GM12878 (cell line): ENCODE measurements at regions not wholly inside any gene's neighbourhood (a gene's known extent, or its start where the extent isn't known, plus 50 kb on each side); places are given as distances from the start of the nearest gene placed in this dataset.

Source experiments
- ATAC-seq: fragments of 200-7000 bp; cut with Tn5 transposase; 3 replicates; pipeline ENCODE4 v1.9.1; 2020; ENCODE audit warnings: mild to moderate bottlenecking, moderate library complexity
- BruUV-seq: library from RNA; stranded (reverse); fragments of 400-500 nt; replicated peaks from 2 replicates; lab custom pipeline; 2021; lab: Mats Ljungman, UMichigan
- CTCF ChIA-PET: fragments of 300-600 bp; sonication (Branson Sonifier 250); formaldehyde crosslinking; extraction: SDS; loops from one replicate; lab custom pipeline; 2021; ENCODE audit warnings: inconsistent platforms; lab: Yijun Ruan, JAX
- POLR2A ChIA-PET: fragments of 350-600 bp; formaldehyde crosslinking; extraction: SDS; loops from one replicate; lab custom pipeline; 2021; ENCODE audit warnings: inconsistent platforms; lab: Charles Lee
- RAD21 ChIA-PET: fragments of 300-600 bp; sonication (Branson Sonifier 250); formaldehyde crosslinking; loops from one replicate; lab custom pipeline; 2023; ENCODE audit warnings: antibody characterized with exemption; ENCODE audit not compliant: unreplicated experiment; lab: Charles Lee
- SMC1A ChIA-PET: fragments of 300-600 bp; sonication (Branson Sonifier 250); formaldehyde crosslinking; loops from one replicate; lab custom pipeline; 2023; ENCODE audit not compliant: unreplicated experiment, uncharacterized antibody; lab: Charles Lee
- DNase-seq: peaks from one replicate; pipeline ENCODE4 v3.0.0-alpha.2; 2011; ENCODE audit warnings: low read depth, low spot score
- FAIRE-seq: peaks from 3 replicates; lab custom pipeline; 2011; peaks lifted over from hg19 to GRCh38; lab: Jason Lieb, UNC
- H2AFZ ChIP-seq: 2 replicates; pipeline ENCODE4 v1.6.0; 2011; ENCODE audit warnings: low read depth, low read length, control low read depth; ENCODE audit not compliant: control insufficient read depth
- H3K27ac ChIP-seq: 2 replicates; pipeline ENCODE4 v1.5.1; 2011; ENCODE audit warnings: control low read depth; ENCODE audit not compliant: control insufficient read depth, insufficient read depth
- H3K27me3 ChIP-seq, 2 experiments: replicated peaks in 1 of 2; 2 replicates each; pipeline versions ENCODE4 v1.6.0 to v1.6.1; 2011; ENCODE audit warnings: low read length in 1 of 2; ENCODE audit not compliant: control insufficient read depth in 2 of 2, insufficient read depth in 2 of 2
- H3K36me3 ChIP-seq, 2 experiments: 2 replicates each; pipeline ENCODE4 v1.5.1; 2011; ENCODE audit warnings: low read length in 1 of 2; ENCODE audit not compliant: control insufficient read depth in 2 of 2, insufficient read depth in 2 of 2
- H3K4me1 ChIP-seq: 2 replicates; pipeline ENCODE4 v1.6.1; 2011; ENCODE audit warnings: mild to moderate bottlenecking, low read length, moderate library complexity, mixed read lengths; ENCODE audit not compliant: control insufficient read depth, insufficient read depth
- H3K4me2 ChIP-seq: 2 replicates; pipeline ENCODE4 v1.6.0; 2011; ENCODE audit warnings: control low read depth; ENCODE audit not compliant: control insufficient read depth, insufficient read depth
- H3K4me3 ChIP-seq: fragments of 200-600 bp; sonication (generic); 2 replicates; pipeline ENCODE4 v1.5.1; 2016
- H3K79me2 ChIP-seq: 2 replicates; pipeline ENCODE4 v1.6.0; 2011; ENCODE audit warnings: low read length; ENCODE audit not compliant: control insufficient read depth, insufficient read depth
- H3K9ac ChIP-seq: 2 replicates; pipeline ENCODE4 v1.8.0; 2011; ENCODE audit warnings: low read length, control low read depth, mixed read lengths; ENCODE audit not compliant: control insufficient read depth, insufficient read depth
- H3K9me3 ChIP-seq: replicated peaks from 3 replicates; pipeline ENCODE4 v1.5.1; 2011; ENCODE audit warnings: mild to moderate bottlenecking, low read length; ENCODE audit not compliant: control insufficient read depth, insufficient read depth
- H4K20me1 ChIP-seq: 2 replicates; pipeline ENCODE4 v1.6.0; 2011; ENCODE audit not compliant: control insufficient read depth, insufficient read depth
- CREM ChIP-seq: IDR thresholded peaks from 2 replicates; pipeline ENCODE4 v1.6.1; 2014; ENCODE audit warnings: antibody characterized with exemption, low read depth
- EP300 ChIP-seq, 2 experiments: fragments of 150-350 bp in 1 of 2; IDR thresholded peaks; 2 replicates each; pipeline ENCODE4 v1.6.1; 2011 to 2012; ENCODE audit warnings: low read depth in 2 of 2, low read length in 2 of 2, borderline replicate concordance in 1 of 2, improper control_type of control experiment in 1 of 2, inconsistent platforms in 1 of 2; ENCODE audit not compliant: control insufficient read depth in 1 of 2
- FOXM1 ChIP-seq: IDR thresholded peaks from 2 replicates; pipeline ENCODE4 v1.6.1; 2012; ENCODE audit warnings: low read depth, mild to moderate bottlenecking, inconsistent platforms, low read length, moderate library complexity
- KAT2A ChIP-seq: conservative IDR thresholded peaks from 2 replicates; pipeline ENCODE4 v1.6.1; 2011; ENCODE audit warnings: low read depth, low read length; ENCODE audit not compliant: control insufficient read depth
- KDM1A ChIP-seq: fragments of 200-600 bp; sonication (generic); IDR thresholded peaks from 2 replicates; pipeline ENCODE4 v1.6.1; 2016; ENCODE audit warnings: borderline replicate concordance
- LARP7 ChIP-seq: fragments of 450-650 bp; IDR thresholded peaks from 2 replicates; pipeline ENCODE4 v1.6.1; 2017; ENCODE audit warnings: mild to moderate bottlenecking
- NBN ChIP-seq: fragments of 450-650 bp; IDR thresholded peaks from 2 replicates; pipeline ENCODE4 v1.6.1; 2016
- NFIC ChIP-seq: IDR thresholded peaks from 2 replicates; pipeline ENCODE4 v1.6.1; 2012; ENCODE audit warnings: low read depth, mild to moderate bottlenecking, inconsistent platforms, low read length, moderate library complexity
- NFYA ChIP-seq: IDR thresholded peaks from 2 replicates; pipeline ENCODE4 v1.6.1; 2011; ENCODE audit warnings: low read depth, mild to moderate bottlenecking, low read length, improper control_type of control experiment, borderline replicate concordance
- POLR2AphosphoS5 ChIP-seq: IDR thresholded peaks from 2 replicates; pipeline ENCODE4 v1.6.1; 2011; ENCODE audit warnings: mild to moderate bottlenecking, low read length, inconsistent platforms
- RCOR1 ChIP-seq: conservative IDR thresholded peaks from 2 replicates; pipeline ENCODE4 v1.6.1; 2012; ENCODE audit warnings: low read depth, low read length, improper control_type of control experiment
- SREBF2 ChIP-seq: IDR thresholded peaks from 2 replicates; pipeline ENCODE4 v1.6.1; 2012; ENCODE audit warnings: mild to moderate bottlenecking, low read length
- SRF ChIP-seq, 2 experiments: IDR thresholded peaks; 2 replicates each; pipeline ENCODE4 v1.6.1; 2011; ENCODE audit warnings: low read depth in 2 of 2, low read length in 2 of 2, mild to moderate bottlenecking in 1 of 2, moderate library complexity in 1 of 2
- TCF3 ChIP-seq: IDR thresholded peaks from 2 replicates; pipeline ENCODE4 v1.6.1; 2012; ENCODE audit warnings: low read depth, mild to moderate bottlenecking, low read length, borderline replicate concordance; ENCODE audit not compliant: insufficient read depth
- ZNF217 ChIP-seq: fragments of 450-650 bp; IDR thresholded peaks from 2 replicates; pipeline ENCODE4 v1.6.1; 2017; ENCODE audit warnings: antibody characterized with exemption, mild to moderate bottlenecking
- ZNF384 ChIP-seq: IDR thresholded peaks from 2 replicates; pipeline ENCODE4 v1.6.1; 2012; ENCODE audit warnings: low read depth, mild to moderate bottlenecking, low read length, improper control_type of control experiment, borderline replicate concordance
- in situ Hi-C: fragments of 300-500 bp; cut with MboI; formaldehyde crosslinking; loops from 9 replicates; pipeline ENCODE4 v1.14.3; 2018; ENCODE audit warnings: mixed read lengths
- intact Hi-C: fragments of 100-400 bp; cut with micrococcal nuclease; formaldehyde crosslinking; loops from one replicate; pipeline ENCODE4 v1.14.2; 2022; ENCODE audit not compliant: unreplicated experiment
- TF ChIP-seq, protein P1 (sequence below): fragments of 450-650 bp; IDR thresholded peaks from 2 replicates; pipeline ENCODE4 v1.6.1; 2017; ENCODE audit warnings: low read depth, mild to moderate bottlenecking, moderate library complexity
- TF ChIP-seq, protein P2 (sequence below): IDR thresholded peaks from 2 replicates; pipeline ENCODE4 v1.6.1; 2012; ENCODE audit warnings: low read depth, low read length, improper control_type of control experiment
- TF ChIP-seq, protein P3 (sequence below): fragments of 450-650 bp; IDR thresholded peaks from 2 replicates; pipeline ENCODE4 v1.6.1; 2018; ENCODE audit warnings: borderline replicate concordance, mild to moderate bottlenecking; ENCODE audit not compliant: partially characterized antibody
- TF ChIP-seq, protein P4 (sequence below): IDR thresholded peaks from 2 replicates; pipeline ENCODE4 v1.6.1; 2011; ENCODE audit warnings: mild to moderate bottlenecking, low read depth, low read length, moderate library complexity; ENCODE audit not compliant: insufficient replicate concordance

DNA sequence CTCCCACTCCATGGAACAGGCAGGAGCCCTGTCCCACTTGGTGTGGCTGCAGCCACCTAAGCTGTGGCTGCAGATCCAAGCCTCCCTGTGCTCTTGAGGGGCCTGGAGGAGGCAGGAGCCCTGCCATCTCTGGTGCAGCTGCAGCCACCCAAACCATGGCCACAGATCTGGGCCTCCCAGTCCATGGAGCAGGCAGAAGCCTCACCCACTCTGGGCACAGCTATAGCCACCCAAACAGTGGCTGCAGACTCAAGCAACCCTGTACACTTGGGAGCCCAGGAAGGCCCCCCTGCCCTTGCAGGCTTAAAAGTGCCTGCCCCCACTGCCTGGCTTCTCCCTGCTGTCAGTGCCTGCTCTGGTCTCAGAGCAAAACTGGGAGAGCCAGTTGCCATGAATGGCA lies 320.3 kb downstream of the RFPL4B start (continued):
- no peak for TF ChIP-seq CREM
- no peak for TF ChIP-seq RCOR1
- TF ChIP-seq POLR2AphosphoS5, result no peak
- no peak for TF ChIP-seq KDM1A
- no peak for TF ChIP-seq FOXM1
- no peak for TF ChIP-seq NFYA
- TF ChIP-seq, protein P1, sequence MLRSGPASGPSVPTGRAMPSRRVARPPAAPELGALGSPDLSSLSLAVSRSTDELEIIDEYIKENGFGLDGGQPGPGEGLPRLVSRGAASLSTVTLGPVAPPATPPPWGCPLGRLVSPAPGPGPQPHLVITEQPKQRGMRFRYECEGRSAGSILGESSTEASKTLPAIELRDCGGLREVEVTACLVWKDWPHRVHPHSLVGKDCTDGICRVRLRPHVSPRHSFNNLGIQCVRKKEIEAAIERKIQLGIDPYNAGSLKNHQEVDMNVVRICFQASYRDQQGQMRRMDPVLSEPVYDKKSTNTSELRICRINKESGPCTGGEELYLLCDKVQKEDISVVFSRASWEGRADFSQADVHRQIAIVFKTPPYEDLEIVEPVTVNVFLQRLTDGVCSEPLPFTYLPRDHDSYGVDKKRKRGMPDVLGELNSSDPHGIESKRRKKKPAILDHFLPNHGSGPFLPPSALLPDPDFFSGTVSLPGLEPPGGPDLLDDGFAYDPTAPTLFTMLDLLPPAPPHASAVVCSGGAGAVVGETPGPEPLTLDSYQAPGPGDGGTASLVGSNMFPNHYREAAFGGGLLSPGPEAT, result no peak
- no peak for TF ChIP-seq ZNF384
- no peak for TF ChIP-seq NBN
- TF ChIP-seq NFIC, result no peak
- TF ChIP-seq SREBF2, result no peak

DNA sequence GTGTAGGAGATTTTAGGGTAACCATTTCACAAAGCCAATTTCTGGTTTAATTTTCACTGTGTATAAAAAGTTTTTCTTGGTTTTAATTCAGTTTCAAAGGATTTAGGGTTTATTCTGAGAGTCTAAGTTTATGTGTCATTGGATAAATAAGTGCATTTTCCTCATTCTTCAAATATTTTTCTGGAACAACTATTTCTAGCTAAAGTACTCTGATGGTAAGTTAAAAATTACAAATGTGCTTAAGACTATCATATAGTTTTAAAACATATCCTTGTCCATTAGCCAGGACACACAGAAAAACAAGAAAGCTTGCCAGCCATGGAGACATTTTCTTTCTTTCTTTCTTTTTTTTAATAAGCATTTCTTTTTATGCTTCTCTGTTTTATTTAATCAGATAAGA lies 333.0 kb downstream of the RFPL4B start:
- ChIA-PET SMC1A (interaction anchor here (1.6 kb wide), 1 partner anchor 15 kb away, joined by 3 read pairs; no protein-coding TSS in a partner anchor), CTCF (interaction anchor here (1.5 kb wide), 1 partner anchor 16 kb away, joined by 3 read pairs; no protein-coding TSS in a partner anchor), POLR2A (no interaction called here), RAD21 (no interaction called here)
- DNase-seq (no peak), FAIRE-seq (no peak), ATAC-seq (no peak)
- no peaks in the 10 kb centered on the region for H3K79me2 ChIP-seq
- no peak overlapping the region for H3K9ac ChIP-seq
- no peaks in the 10 kb centered on the region for H4K20me1 ChIP-seq
- intact Hi-C loops (no loop called here), in situ Hi-C loops (no loop called here)
- no peak overlapping the region for H2AFZ ChIP-seq
- no peaks in the 10 kb centered on the region for H3K36me3 ChIP-seq
- H3K4me3 ChIP-seq, result no peak overlapping the region
- H3K27ac ChIP-seq, result no peak overlapping the region
- H3K9me3 ChIP-seq, result no peaks in the 10 kb centered on the region
- H3K4me2 ChIP-seq, result no peak overlapping the region
- no peaks in the 10 kb centered on the region for H3K4me1 ChIP-seq
- no TSS peak for BruUV-seq
- H3K27me3 ChIP-seq, result no peaks in the 10 kb centered on the region
- TF ChIP-seq, protein P2, sequence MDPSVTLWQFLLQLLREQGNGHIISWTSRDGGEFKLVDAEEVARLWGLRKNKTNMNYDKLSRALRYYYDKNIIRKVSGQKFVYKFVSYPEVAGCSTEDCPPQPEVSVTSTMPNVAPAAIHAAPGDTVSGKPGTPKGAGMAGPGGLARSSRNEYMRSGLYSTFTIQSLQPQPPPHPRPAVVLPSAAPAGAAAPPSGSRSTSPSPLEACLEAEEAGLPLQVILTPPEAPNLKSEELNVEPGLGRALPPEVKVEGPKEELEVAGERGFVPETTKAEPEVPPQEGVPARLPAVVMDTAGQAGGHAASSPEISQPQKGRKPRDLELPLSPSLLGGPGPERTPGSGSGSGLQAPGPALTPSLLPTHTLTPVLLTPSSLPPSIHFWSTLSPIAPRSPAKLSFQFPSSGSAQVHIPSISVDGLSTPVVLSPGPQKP, result no peak
- TF ChIP-seq, protein P3, sequence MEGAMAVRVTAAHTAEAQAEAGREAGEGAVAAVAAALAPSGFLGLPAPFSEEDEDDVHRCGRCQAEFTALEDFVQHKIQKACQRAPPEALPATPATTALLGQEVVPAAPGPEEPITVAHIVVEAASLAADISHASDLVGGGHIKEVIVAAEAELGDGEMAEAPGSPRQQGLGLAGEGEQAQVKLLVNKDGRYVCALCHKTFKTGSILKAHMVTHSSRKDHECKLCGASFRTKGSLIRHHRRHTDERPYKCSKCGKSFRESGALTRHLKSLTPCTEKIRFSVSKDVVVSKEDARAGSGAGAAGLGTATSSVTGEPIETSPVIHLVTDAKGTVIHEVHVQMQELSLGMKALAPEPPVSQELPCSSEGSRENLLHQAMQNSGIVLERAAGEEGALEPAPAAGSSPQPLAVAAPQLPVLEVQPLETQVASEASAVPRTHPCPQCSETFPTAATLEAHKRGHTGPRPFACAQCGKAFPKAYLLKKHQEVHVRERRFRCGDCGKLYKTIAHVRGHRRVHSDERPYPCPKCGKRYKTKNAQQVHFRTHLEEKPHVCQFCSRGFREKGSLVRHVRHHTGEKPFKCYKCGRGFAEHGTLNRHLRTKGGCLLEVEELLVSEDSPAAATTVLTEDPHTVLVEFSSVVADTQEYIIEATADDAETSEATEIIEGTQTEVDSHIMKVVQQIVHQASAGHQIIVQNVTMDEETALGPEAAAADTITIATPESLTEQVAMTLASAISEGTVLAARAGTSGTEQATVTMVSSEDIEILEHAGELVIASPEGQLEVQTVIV, result no peak
- TF ChIP-seq KAT2A, result no peak
- TF ChIP-seq EP300 (IDR thresholded peaks at IDR 0.05; ENCODE audit: borderline replicate concordance in 1 of 2, control insufficient read depth in 1 of 2, low read depth in 2 of 2, low read length in 2 of 2), result no peak
- no peak for TF ChIP-seq ZNF217
- TF ChIP-seq, protein P4, sequence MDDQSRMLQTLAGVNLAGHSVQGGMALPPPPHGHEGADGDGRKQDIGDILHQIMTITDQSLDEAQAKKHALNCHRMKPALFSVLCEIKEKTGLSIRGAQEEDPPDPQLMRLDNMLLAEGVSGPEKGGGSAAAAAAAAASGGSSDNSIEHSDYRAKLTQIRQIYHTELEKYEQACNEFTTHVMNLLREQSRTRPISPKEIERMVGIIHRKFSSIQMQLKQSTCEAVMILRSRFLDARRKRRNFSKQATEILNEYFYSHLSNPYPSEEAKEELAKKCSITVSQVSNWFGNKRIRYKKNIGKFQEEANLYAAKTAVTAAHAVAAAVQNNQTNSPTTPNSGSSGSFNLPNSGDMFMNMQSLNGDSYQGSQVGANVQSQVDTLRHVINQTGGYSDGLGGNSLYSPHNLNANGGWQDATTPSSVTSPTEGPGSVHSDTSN, result no peak
- no peak for TF ChIP-seq LARP7
- TF ChIP-seq ZNF384, result no peak
- no peak for TF ChIP-seq SRF (IDR thresholded peaks at IDR 0.05; ENCODE audit: low read depth in 2 of 2, low read length in 2 of 2)
- no peak for TF ChIP-seq TCF3
